ENCODE measurements at regions not wholly inside any gene's neighbourhood (a gene's known extent, or its start where the extent isn't known, plus 50 kb on each side); places are given as distances from the start of the nearest gene placed in this dataset.
A peak's percentile ranks its signal among the peaks of the same experiment; 100 is the strongest.

DNA sequence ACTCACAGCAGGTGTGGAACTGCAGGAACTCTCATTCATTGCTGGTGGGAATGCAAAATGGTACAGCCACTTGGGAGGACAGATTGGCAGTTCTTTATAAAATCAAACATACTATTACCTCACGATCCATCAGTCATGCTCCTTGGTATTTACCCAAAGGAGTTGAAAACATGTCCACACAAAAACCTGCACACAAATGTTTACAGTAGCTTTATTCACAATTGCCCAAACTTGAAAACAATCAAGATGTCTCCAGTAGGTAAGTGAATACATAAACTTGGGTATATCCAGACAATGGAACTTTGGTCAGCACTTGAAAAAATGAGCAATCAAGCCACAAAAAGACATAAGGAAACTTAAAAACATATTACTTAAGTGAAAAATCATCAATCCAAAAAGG, 215.5 kb downstream of the IRX1 start:
- DNase-seq, result no peak
- no peak overlapping the region for H3K27ac ChIP-seq (ENCODE audit: low read length)
- 83% methylated on average over 1 of the region's 1 CpG for WGBS (ENCODE audit: insufficient coverage, low lambda C conversion rate)
- H3K4me1 ChIP-seq (ENCODE audit: control insufficient read depth, insufficient read depth, low read length), result no peaks in the 10 kb centered on the region
- no peaks in the 10 kb centered on the region for H3K36me3 ChIP-seq (ENCODE audit: control insufficient read depth, insufficient read depth, low read length)
- no peaks in the 10 kb centered on the region for H3K9me3 ChIP-seq (ENCODE audit: control insufficient read depth, low read depth, low read length)
- no peak overlapping the region for H3K4me3 ChIP-seq (ENCODE audit: low read length)
- H3K27me3 ChIP-seq (ENCODE audit: control insufficient read depth, insufficient read depth, low read length), result no peaks in the 10 kb centered on the region

DNA sequence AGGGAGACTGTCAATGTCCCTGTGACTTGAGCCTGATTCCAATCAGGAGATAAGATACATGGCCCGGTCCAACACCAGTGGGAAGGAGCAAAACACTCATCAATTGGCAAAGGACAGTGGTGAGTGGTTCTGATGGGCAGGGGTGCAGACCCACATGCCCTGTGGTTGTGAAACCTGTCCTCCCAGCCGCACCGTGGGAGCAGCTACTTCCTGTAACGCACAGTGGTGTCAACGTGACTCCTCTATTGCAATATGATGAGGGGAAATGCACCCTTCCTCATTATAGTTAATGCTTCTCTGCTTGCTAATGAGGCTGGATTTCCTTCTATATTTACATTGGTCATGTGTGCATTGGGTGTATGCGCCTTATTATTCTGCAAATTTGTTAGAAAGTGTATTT, 223.0 kb downstream of the IRX1 start:
- H3K4me3 ChIP-seq (ENCODE audit: low read length), result no peak overlapping the region
- H3K36me3 ChIP-seq (ENCODE audit: control insufficient read depth, insufficient read depth, low read length), result no peaks in the 10 kb centered on the region
- H3K27me3 ChIP-seq (ENCODE audit: control insufficient read depth, insufficient read depth, low read length), result no peaks in the 10 kb centered on the region
- H3K9me3 ChIP-seq (ENCODE audit: control insufficient read depth, low read depth, low read length), result no peaks in the 10 kb centered on the region
- no peaks in the 10 kb centered on the region for H3K4me1 ChIP-seq (ENCODE audit: control insufficient read depth, insufficient read depth, low read length)
- DNase-seq, result no peak
- WGBS (ENCODE audit: insufficient coverage, low lambda C conversion rate), result no CpG with 5 or more reads among the region's 6 CpGs
- H3K27ac ChIP-seq (ENCODE audit: low read length), result no peak overlapping the region

DNA sequence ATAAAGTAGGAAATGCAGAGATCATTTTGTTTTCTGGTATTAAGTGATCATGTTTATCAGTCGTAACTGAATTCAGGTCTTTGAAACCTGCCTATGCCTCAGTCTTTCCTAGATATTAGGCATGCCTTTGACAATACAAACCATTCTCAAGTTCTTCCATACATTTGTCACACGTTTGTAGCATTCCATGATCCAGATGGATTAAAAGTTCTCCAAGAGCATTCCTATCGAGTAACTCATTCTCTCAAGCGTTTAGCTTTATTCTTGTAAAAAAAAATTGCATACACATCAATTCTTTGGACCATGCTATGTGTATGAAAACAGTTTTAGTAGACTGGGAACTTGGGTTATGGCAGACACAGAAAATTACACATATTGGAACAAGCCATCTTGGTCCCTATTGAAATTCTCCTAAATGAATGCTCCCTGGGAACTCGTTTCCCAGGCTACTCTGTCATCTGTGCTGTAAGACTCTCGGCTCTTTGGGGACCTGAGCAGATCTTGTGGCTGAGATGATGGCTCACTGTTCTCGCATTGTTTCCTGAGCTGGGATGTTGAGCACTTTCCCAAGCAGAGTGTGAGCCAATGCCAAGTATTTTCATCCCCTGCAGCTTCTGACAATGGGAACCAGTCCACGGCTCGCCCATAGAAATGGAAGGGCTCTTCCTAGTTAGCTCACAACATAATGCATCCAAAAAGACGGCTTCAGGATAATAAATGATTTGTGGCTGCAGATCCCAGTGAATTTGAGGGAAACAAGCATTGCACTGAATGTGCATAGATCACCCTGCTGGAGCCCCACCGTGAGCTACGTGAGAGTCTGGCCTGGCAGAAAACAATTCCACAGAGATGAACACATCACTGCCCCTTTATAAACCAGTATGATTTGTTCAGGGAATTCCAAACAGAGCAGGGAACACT, 230.2 kb downstream of the IRX1 start:
- DNase-seq, result peak; percentile 5 to 9
- no peaks in the 10 kb centered on the region for H3K4me1 ChIP-seq (ENCODE audit: control insufficient read depth, insufficient read depth, low read length)
- 75% methylated on average over 3 of the region's 12 CpGs for WGBS (ENCODE audit: insufficient coverage, low lambda C conversion rate)

DNA sequence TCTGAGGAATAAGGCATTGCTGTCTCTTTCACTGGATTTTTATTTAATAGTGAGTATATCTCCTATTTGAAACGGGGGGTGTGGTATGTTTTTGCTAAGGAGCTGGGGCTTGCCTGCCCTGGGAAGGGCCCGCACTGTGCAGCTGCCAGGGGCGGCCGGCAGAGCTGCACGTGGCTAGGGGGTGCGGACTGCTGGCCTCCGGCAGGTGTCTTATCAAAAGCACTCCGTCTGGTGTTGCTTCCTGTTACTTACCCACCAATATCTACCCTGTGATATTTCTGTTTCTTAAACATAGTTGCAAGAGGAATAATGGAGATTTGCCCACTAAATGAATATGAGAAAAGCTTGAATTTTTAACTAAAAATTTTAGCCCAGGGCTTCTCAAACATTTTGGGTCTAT, 232.0 kb downstream of the IRX1 start:
- H3K27ac ChIP-seq (ENCODE audit: low read length), result no peak overlapping the region
- no peaks in the 10 kb centered on the region for H3K27me3 ChIP-seq (ENCODE audit: control insufficient read depth, insufficient read depth, low read length)
- H3K9me3 ChIP-seq (ENCODE audit: control insufficient read depth, low read depth, low read length), result no peaks in the 10 kb centered on the region
- no peaks in the 10 kb centered on the region for H3K4me1 ChIP-seq (ENCODE audit: control insufficient read depth, insufficient read depth, low read length)
- H3K4me3 ChIP-seq (ENCODE audit: low read length), result no peak overlapping the region
- no CpG with 5 or more reads among the region's 8 CpGs for WGBS (ENCODE audit: insufficient coverage, low lambda C conversion rate)
- no peak for DNase-seq
- no peaks in the 10 kb centered on the region for H3K36me3 ChIP-seq (ENCODE audit: control insufficient read depth, insufficient read depth, low read length)

More for the DNA sequence above, 230.2 kb downstream of the IRX1 start:
- Histone ChIP-seq H3K9me3 (ENCODE audit: control insufficient read depth, low read depth, low read length) (no peaks in the 10 kb centered on the region), H3K36me3 (ENCODE audit: control insufficient read depth, insufficient read depth, low read length) (no peaks in the 10 kb centered on the region), H3K27ac (ENCODE audit: low read length) (no peak overlapping the region), H3K4me3 (ENCODE audit: low read length) (no peak overlapping the region), H3K27me3 (ENCODE audit: control insufficient read depth, insufficient read depth, low read length) (no peaks in the 10 kb centered on the region)

DNA sequence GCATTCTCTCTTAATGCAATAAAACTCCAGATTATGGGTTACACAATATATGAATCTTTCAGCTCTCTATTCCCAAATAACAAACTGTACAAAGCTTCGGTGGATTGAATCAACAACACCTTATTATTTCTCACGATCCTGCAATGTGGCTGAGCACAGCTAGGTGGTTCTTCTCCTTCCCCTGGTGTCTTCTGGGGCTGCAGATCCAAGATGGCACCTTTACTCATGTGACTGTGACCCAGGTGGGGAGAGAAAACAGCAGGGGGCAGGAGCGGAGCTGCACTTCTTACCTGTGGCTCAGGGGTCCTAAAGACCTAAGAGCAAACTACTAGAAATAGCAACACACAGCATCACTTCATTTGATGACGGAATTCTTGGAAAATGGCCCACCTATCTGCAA, 233.1 kb downstream of the IRX1 start:
- no peak for DNase-seq
- 100% methylated on average over 1 of the region's 4 CpGs for WGBS (ENCODE audit: insufficient coverage, low lambda C conversion rate)
- H3K4me1 ChIP-seq (ENCODE audit: control insufficient read depth, insufficient read depth, low read length), result no peaks in the 10 kb centered on the region

DNA sequence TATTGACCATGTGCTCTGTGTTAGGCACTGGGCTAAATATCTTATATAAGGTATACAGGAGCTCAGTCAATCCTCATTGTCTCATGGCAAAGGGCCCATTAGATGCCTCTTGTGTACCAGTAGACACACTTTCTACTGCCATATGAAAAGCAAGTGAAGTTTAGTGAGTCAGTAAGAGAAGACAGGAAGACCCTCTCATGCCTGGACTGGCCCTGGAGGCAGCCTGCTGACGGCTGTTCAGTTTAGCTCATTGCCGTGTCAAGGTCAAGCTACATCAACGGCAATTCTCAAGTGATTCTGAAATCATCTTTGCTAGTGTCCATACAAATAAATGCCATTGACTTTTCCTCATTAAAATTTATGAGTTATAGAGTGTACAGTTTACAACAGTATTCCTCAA, 237.9 kb downstream of the IRX1 start:
- no peak overlapping the region for H3K27ac ChIP-seq (ENCODE audit: low read length)
- no peak for DNase-seq
- no peaks in the 10 kb centered on the region for H3K4me1 ChIP-seq (ENCODE audit: control insufficient read depth, insufficient read depth, low read length)
- no peaks in the 10 kb centered on the region for H3K36me3 ChIP-seq (ENCODE audit: control insufficient read depth, insufficient read depth, low read length)
- no peaks in the 10 kb centered on the region for H3K9me3 ChIP-seq (ENCODE audit: control insufficient read depth, low read depth, low read length)
- no peak overlapping the region for H3K4me3 ChIP-seq (ENCODE audit: low read length)
- WGBS (ENCODE audit: insufficient coverage, low lambda C conversion rate), result no CpG with 5 or more reads among the region's 3 CpGs
- no peaks in the 10 kb centered on the region for H3K27me3 ChIP-seq (ENCODE audit: control insufficient read depth, insufficient read depth, low read length)

More for the DNA sequence above, 233.1 kb downstream of the IRX1 start:
- no peak overlapping the region for H3K27ac ChIP-seq (ENCODE audit: low read length)
- H3K9me3 ChIP-seq (ENCODE audit: control insufficient read depth, low read depth, low read length), result no peaks in the 10 kb centered on the region
- H3K27me3 ChIP-seq (ENCODE audit: control insufficient read depth, insufficient read depth, low read length), result no peaks in the 10 kb centered on the region
- H3K4me3 ChIP-seq (ENCODE audit: low read length), result no peak overlapping the region
- no peaks in the 10 kb centered on the region for H3K36me3 ChIP-seq (ENCODE audit: control insufficient read depth, insufficient read depth, low read length)

DNA sequence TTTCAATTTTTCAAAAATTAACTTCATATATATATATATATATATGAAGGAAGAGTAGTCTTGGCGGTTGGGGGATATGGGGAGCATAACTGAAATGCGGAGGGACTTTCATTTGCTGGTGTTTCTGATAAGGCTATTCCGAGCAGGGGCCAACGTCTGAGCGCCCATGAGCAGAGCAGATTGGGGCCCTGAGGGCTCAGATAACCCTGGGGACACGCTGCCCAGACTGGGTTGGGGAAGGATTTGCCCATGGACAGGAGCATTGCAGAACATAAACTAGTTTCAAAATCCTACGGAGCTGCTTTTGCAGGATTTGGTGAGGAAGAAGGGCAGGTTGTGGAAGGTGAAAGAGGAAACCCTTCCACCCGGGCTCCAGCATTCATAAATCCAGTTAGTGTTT, 240.2 kb downstream of the IRX1 start:
- H3K27me3 ChIP-seq (ENCODE audit: control insufficient read depth, insufficient read depth, low read length), result no peaks in the 10 kb centered on the region
- H3K4me1 ChIP-seq (ENCODE audit: control insufficient read depth, insufficient read depth, low read length), result no peaks in the 10 kb centered on the region
- H3K4me3 ChIP-seq (ENCODE audit: low read length), result no peak overlapping the region
- no peak overlapping the region for H3K27ac ChIP-seq (ENCODE audit: low read length)
- DNase-seq, result no peak
- no peaks in the 10 kb centered on the region for H3K36me3 ChIP-seq (ENCODE audit: control insufficient read depth, insufficient read depth, low read length)
- no peaks in the 10 kb centered on the region for H3K9me3 ChIP-seq (ENCODE audit: control insufficient read depth, low read depth, low read length)
- WGBS (ENCODE audit: insufficient coverage, low lambda C conversion rate), result 20% methylated on average over 1 of the region's 8 CpGs

DNA sequence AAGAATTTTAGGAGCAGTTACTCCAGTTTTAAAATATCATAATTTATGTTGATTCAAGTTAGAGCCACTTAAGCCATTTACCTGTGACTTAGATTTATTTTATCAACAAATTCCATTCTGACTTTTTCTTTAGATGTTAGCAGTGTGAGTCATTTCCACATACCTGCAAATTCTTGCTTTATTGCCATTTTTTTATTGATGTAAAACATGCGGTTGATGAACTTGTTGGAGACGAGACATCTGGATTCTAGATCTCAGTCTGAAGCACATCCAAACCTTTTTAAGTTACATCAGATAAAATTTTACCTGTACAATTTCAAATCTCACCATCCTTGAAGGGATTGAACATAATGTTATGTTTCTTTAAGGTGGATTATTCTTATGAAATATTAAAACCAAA, 240.9 kb downstream of the IRX1 start:
- DNase-seq, result no peak
- Histone ChIP-seq H3K4me3 (ENCODE audit: low read length) (no peak overlapping the region), H3K27me3 (ENCODE audit: control insufficient read depth, insufficient read depth, low read length) (no peaks in the 10 kb centered on the region), H3K27ac (ENCODE audit: low read length) (no peak overlapping the region), H3K9me3 (ENCODE audit: control insufficient read depth, low read depth, low read length) (no peaks in the 10 kb centered on the region), H3K36me3 (ENCODE audit: control insufficient read depth, insufficient read depth, low read length) (no peaks in the 10 kb centered on the region), H3K4me1 (ENCODE audit: control insufficient read depth, insufficient read depth, low read length) (no peaks in the 10 kb centered on the region)
- WGBS (ENCODE audit: insufficient coverage, low lambda C conversion rate), result 71% methylated on average over 1 of the region's 2 CpGs

DNA sequence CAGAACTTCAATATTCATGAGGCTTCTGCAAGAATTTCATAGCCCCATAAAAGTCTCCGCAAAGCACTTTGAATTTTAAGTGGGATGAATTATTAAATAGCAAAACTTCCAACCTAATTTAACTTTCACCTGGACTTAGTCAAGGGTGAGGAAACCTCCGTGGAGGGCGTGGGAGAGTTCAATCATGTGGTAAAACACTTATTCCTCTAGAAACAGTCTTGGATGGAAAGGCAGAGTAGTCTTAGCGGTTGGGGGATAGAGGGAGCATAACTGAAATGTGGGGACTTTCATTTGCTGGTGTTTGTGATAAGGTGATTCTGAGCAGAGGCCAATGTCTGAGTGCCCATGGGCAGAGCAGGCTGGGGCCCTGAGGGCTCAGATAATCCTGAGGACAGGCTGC, 241.9 kb downstream of the IRX1 start:
- no peaks in the 10 kb centered on the region for H3K27me3 ChIP-seq (ENCODE audit: control insufficient read depth, insufficient read depth, low read length)
- no peak for DNase-seq
- 60% methylated on average over 1 of the region's 4 CpGs for WGBS (ENCODE audit: insufficient coverage, low lambda C conversion rate)
- H3K27ac ChIP-seq (ENCODE audit: low read length), result no peak overlapping the region
- no peaks in the 10 kb centered on the region for H3K36me3 ChIP-seq (ENCODE audit: control insufficient read depth, insufficient read depth, low read length)
- no peaks in the 10 kb centered on the region for H3K4me1 ChIP-seq (ENCODE audit: control insufficient read depth, insufficient read depth, low read length)
- no peak overlapping the region for H3K4me3 ChIP-seq (ENCODE audit: low read length)
- H3K9me3 ChIP-seq (ENCODE audit: control insufficient read depth, low read depth, low read length), result no peaks in the 10 kb centered on the region

DNA sequence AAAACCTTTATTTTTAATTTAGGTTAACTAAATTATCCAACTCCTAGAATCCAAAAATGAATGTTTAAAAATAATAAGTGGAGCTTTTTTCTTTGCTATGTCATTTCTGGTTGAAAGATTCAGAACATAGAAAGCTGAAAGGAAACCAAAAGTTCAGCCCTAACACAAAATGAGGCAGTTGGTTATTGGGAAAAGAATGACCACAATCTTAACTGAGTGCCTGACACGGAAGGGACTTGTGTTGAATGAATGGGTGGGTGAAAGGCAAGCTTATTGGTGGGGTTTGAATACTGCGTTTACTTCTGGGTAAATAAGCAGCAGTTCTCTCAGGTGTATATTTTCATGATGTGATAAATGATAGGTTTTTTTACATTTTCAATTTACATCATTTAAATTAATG, 243.5 kb downstream of the IRX1 start:
- Histone ChIP-seq H3K4me3 (ENCODE audit: low read length) (no peak overlapping the region), H3K27ac (ENCODE audit: low read length) (no peak overlapping the region), H3K4me1 (ENCODE audit: control insufficient read depth, insufficient read depth, low read length) (no peaks in the 10 kb centered on the region), H3K9me3 (ENCODE audit: control insufficient read depth, low read depth, low read length) (peaks cover 3% of the 10 kb centered on the region), H3K27me3 (ENCODE audit: control insufficient read depth, insufficient read depth, low read length) (no peaks in the 10 kb centered on the region), H3K36me3 (ENCODE audit: control insufficient read depth, insufficient read depth, low read length) (no peaks in the 10 kb centered on the region)
- no CpG with 5 or more reads among the region's 2 CpGs for WGBS (ENCODE audit: insufficient coverage, low lambda C conversion rate)
- no peak for DNase-seq

DNA sequence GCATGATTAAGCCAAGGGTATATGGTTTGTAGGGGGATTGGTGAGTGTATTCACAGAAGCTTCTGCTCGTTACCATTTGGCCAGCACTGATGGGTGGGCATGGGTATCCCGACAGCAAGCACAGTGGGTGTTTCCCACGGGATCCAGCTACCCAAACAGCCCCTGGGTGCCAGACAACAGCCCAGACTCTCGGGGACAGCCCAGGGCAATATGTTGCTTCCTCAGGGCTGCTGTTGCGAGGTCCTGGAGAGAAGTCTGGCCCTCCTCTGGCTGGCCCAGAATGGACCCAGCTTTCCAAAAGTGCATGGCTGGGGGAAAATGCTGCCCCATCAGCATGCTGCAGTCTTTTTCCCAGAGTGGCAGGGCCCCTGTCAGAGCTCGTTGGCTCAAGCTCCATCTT, 247.0 kb downstream of the IRX1 start:
- DNase-seq, result no peak
- Histone ChIP-seq H3K4me1 (ENCODE audit: control insufficient read depth, insufficient read depth, low read length) (no peaks in the 10 kb centered on the region), H3K9me3 (ENCODE audit: control insufficient read depth, low read depth, low read length) (peaks cover 3% of the 10 kb centered on the region), H3K36me3 (ENCODE audit: control insufficient read depth, insufficient read depth, low read length) (no peaks in the 10 kb centered on the region), H3K27me3 (ENCODE audit: control insufficient read depth, insufficient read depth, low read length) (no peaks in the 10 kb centered on the region), H3K27ac (ENCODE audit: low read length) (no peak overlapping the region), H3K4me3 (ENCODE audit: low read length) (no peak overlapping the region)
- WGBS (ENCODE audit: insufficient coverage, low lambda C conversion rate), result no CpG with 5 or more reads among the region's 6 CpGs
